ENCODE measurements at regions not wholly inside any gene's neighbourhood (a gene's known extent, or its start where the extent isn't known, plus 50 kb on each side); places are given as distances from the start of the nearest gene placed in this dataset.

DNA sequence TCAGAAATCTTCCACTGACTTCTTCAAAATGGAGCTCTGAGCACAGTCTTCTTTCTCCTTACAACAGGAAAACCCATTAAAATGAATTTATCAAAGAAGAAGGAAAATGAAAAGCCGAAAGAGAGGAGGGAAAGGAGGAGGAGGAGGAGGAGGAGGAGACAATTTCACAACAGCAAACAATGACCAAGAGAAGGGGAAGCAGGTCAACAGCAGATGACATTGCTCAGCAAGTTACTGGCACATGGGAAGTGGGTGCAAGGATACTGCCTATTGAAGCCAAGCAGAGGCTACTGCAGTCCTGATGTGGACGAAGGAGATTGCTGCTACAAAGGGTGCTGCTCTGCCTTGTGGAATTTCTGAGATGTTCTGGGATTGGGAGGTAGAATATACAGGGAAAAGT, 140.0 kb upstream of the FOXN2 start:
- TF ChIP-seq, protein P1, sequence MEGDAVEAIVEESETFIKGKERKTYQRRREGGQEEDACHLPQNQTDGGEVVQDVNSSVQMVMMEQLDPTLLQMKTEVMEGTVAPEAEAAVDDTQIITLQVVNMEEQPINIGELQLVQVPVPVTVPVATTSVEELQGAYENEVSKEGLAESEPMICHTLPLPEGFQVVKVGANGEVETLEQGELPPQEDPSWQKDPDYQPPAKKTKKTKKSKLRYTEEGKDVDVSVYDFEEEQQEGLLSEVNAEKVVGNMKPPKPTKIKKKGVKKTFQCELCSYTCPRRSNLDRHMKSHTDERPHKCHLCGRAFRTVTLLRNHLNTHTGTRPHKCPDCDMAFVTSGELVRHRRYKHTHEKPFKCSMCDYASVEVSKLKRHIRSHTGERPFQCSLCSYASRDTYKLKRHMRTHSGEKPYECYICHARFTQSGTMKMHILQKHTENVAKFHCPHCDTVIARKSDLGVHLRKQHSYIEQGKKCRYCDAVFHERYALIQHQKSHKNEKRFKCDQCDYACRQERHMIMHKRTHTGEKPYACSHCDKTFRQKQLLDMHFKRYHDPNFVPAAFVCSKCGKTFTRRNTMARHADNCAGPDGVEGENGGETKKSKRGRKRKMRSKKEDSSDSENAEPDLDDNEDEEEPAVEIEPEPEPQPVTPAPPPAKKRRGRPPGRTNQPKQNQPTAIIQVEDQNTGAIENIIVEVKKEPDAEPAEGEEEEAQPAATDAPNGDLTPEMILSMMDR (IDR thresholded peaks at IDR 0.05; ENCODE audit: insufficient read depth, low read length) = no peak
- no peak overlapping the region for H3K4me3 ChIP-seq (ENCODE audit: low read depth, low read length)
- no peak for DNase-seq (ENCODE audit: low read depth)

DNA sequence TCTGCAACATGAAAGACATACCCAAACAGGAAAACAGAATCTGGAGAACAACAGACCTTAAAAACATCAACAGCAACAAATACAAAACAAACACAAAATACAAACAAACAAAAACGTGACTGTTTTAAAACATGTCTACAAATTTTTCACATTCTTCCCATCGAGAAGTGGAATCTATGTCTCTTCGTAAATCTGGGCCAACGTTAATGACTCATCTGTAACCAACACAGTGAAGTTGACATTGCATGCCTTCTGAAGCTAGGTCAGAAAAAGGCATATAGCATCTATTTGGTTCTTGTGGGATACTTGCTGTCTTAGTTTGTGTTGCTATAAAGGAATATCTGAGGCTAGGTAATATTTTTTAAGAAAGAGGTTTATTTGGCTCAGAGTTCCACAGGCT, 139.2 kb upstream of the FOXN2 start:
- TF ChIP-seq, protein P1 (IDR thresholded peaks at IDR 0.05; ENCODE audit: insufficient read depth, low read length) = no peak
- DNase-seq (ENCODE audit: low read depth) = no peak

DNA sequence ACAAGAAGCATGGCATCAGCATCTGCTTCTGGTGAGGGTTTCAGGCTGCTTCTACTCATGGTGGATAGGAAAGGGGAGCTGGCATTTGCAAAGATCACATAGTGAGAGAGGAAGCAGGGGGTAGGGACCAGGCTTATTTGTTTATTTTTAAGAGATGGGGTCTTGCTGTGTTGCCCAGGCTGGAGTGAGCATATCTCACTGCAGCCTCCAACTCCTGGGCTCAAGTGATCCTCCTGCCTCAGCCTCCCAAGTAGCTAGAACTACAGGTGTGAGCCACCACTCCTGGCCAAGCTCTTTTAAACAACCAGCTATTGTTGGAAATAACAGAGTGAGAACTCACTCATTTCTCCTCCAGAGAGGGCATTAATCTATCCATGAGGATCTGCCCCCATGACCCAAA, 138.8 kb upstream of the FOXN2 start:
- TF ChIP-seq, protein P1 (IDR thresholded peaks at IDR 0.05; ENCODE audit: insufficient read depth, low read length) = no peak
- no peak overlapping the region for H3K4me3 ChIP-seq (ENCODE audit: low read depth, low read length)
- no peak for DNase-seq (ENCODE audit: low read depth)

More for the DNA sequence above, 139.2 kb upstream of the FOXN2 start:
- H3K4me3 ChIP-seq (ENCODE audit: low read depth, low read length) = no peak overlapping the region

DNA sequence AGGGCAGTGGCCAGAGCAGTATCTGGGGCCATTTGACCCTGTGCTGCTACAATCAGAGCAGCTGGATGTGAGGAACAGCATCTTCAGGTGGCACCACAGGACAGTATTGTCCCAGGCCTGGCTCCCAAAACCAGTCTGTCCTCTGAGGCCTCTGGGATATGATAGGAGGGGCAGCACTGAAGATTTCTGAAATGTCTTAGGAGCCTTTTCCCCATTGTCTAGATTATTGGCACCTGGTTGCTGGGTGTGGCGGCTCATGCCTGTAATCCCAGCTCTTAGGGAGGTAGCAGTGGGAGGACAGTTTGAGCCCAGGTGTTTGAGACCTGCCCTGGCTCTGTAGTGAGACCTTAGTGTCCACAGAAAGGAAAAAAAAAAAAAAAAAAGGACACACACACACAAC, 137.6 kb upstream of the FOXN2 start:
- DNase-seq (ENCODE audit: low read depth) = no peak
- H3K4me3 ChIP-seq (ENCODE audit: low read depth, low read length) = no peak overlapping the region
- TF ChIP-seq, protein P1 (IDR thresholded peaks at IDR 0.05; ENCODE audit: insufficient read depth, low read length) = no peak

DNA sequence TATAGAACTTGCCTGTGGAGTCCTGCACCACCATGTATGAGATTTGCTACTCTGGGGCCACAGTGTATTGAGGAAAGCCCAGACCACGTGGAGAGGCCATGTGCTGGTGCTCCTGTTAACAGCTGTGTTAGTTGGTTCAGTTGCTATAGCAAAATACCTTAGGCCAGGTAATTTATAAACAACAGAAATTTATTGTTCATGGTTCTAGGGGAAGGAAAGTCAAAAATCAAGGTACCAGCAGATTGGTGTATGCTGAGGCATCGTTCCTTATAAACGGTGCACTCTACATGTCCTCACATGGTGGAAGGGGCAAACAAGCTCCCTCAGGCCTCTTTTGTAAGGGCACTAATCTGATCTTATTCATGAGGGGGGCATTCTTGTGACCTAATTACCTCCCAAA, 135.9 kb upstream of the FOXN2 start:
- TF ChIP-seq, protein P1 (IDR thresholded peaks at IDR 0.05; ENCODE audit: insufficient read depth, low read length) = no peak
- DNase-seq (ENCODE audit: low read depth) = no peak
- H3K4me3 ChIP-seq (ENCODE audit: low read depth, low read length) = no peak overlapping the region

DNA sequence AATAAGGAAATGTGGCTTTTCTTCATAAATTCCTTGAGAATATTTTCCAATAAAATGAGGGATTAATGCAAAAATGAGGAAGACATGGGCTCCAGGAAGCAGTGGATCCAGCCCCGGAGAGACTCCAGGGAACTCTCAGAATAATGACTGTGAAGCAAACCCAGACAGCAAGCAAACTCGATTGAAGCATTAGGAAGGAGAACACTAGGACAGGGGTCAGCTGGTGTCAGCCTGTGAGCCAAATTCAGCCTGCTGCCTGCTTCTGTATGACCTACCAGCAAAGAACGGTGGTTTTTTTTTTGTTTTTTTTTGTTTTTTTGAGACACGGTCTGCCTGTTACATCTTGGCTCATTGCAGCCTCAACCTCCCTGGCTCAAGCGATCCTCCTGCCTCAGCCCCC, 133.9 kb upstream of the FOXN2 start:
- no peak for DNase-seq (ENCODE audit: low read depth)
- TF ChIP-seq, protein P1 (IDR thresholded peaks at IDR 0.05; ENCODE audit: insufficient read depth, low read length) = no peak
- no peak overlapping the region for H3K4me3 ChIP-seq (ENCODE audit: low read depth, low read length)

DNA sequence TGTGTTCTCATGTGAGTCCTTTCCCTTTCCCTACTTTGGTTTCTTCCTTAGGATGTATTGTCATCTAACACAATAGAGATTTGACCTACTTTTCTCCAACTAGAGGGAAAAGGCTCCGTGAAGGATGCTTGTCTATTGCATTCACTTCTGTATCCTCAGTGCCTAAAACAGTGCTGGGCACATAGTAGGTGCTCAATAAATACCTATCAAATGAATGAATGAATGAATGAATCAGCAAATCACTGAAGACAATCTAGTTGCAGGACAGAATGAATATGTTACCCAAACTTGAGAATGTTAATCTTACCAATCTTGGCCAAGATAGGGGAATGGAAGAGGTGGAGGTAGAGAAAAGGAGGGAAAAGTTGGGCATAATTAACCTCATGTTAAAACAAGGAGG, 131.2 kb upstream of the FOXN2 start:
- TF ChIP-seq, protein P1 (IDR thresholded peaks at IDR 0.05; ENCODE audit: insufficient read depth, low read length) = no peak
- DNase-seq (ENCODE audit: low read depth) = no peak
- no peak overlapping the region for H3K4me3 ChIP-seq (ENCODE audit: low read depth, low read length)

Data from fibroblast of the aortic adventitia (primary cell).